ENCODE measurements at regions not wholly inside any gene's neighbourhood (a gene's known extent, or its start where the extent isn't known, plus 50 kb on each side); places are given as distances from the start of the nearest gene placed in this dataset.

GRCh38 chr2:238700117-238700457 lies 147.8 kb upstream of the TWIST2 start:
- TF ChIP-seq, protein P1, sequence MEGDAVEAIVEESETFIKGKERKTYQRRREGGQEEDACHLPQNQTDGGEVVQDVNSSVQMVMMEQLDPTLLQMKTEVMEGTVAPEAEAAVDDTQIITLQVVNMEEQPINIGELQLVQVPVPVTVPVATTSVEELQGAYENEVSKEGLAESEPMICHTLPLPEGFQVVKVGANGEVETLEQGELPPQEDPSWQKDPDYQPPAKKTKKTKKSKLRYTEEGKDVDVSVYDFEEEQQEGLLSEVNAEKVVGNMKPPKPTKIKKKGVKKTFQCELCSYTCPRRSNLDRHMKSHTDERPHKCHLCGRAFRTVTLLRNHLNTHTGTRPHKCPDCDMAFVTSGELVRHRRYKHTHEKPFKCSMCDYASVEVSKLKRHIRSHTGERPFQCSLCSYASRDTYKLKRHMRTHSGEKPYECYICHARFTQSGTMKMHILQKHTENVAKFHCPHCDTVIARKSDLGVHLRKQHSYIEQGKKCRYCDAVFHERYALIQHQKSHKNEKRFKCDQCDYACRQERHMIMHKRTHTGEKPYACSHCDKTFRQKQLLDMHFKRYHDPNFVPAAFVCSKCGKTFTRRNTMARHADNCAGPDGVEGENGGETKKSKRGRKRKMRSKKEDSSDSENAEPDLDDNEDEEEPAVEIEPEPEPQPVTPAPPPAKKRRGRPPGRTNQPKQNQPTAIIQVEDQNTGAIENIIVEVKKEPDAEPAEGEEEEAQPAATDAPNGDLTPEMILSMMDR (conservative IDR thresholded peaks at IDR 0.05; ENCODE audit: low read length), result no peak
- no peak for TF ChIP-seq EZH2phosphoT487 (IDR thresholded peaks at IDR 0.05; ENCODE audit: borderline replicate concordance, low read depth, low read length)

Measured in OCI-LY7 (cell line).